HEK293T (cell line): ENCODE measurements at regions not wholly inside any gene's neighbourhood (a gene's known extent, or its start where the extent isn't known, plus 50 kb on each side); places are given as distances from the start of the nearest gene placed in this dataset.

Source experiments
- BHLHE40 ChIP-seq: fragments of 450-650 bp; IDR thresholded peaks from 2 replicates; pipeline ENCODE4 v1.6.1; 2016; ENCODE audit warnings: mild to moderate bottlenecking, moderate library complexity, borderline replicate concordance
- FOXK2 ChIP-seq: fragments of 450-650 bp; IDR thresholded peaks from 2 replicates; pipeline ENCODE4 v1.6.1; 2016; ENCODE audit warnings: mild to moderate bottlenecking
- FOXM1 ChIP-seq: fragments of 450-650 bp; IDR thresholded peaks from 2 replicates; pipeline ENCODE4 v1.6.1; 2017; ENCODE audit warnings: mild to moderate bottlenecking, borderline replicate concordance
- NFRKB ChIP-seq: fragments of 450-650 bp; IDR thresholded peaks from 2 replicates; pipeline ENCODE4 v1.6.1; 2016; ENCODE audit warnings: mild to moderate bottlenecking, moderate library complexity
- SP1 ChIP-seq: fragments of 450-650 bp; IDR thresholded peaks from 2 replicates; pipeline ENCODE4 v1.6.1; 2017

GRCh38 chr2:8090748-8091700 lies 590.8 kb upstream of the ID2 start:
- TF ChIP-seq FOXK2 (no peak), BHLHE40 (no peak), SP1 (no peak), NFRKB (no peak), FOXM1 (no peak)
